SK-N-SH (cell line): ENCODE measurements at regions not wholly inside any gene's neighbourhood (a gene's known extent, or its start where the extent isn't known, plus 50 kb on each side); places are given as distances from the start of the nearest gene placed in this dataset.

Experiments used
- CTCF ChIA-PET: fragments of 300-600, 350-600 bp; formaldehyde crosslinking; extraction: SDS; loops from one replicate; lab custom pipeline; 2021; lab: Yijun Ruan, JAX
- POLR2A ChIA-PET: fragments of 350-600 bp; sonication (Branson Sonifier 250); formaldehyde crosslinking; extraction: SDS; loops from one replicate; lab custom pipeline; 2020; ENCODE audit warnings: antibody characterized with exemption, inconsistent platforms; lab: Yijun Ruan, JAX
- DNase-seq: peaks from one replicate; pipeline ENCODE4 v3.0.0; 2012
- H2AFZ ChIP-seq: fragments of 200-600 bp; sonication (generic); 2 replicates; pipeline ENCODE4 v1.8.1; 2016; ENCODE audit warnings: antibody characterized with exemption, mild to moderate bottlenecking, low read depth
- H3F3A ChIP-seq: fragments of 200-600 bp; sonication (generic); replicated peaks from 2 replicates; pipeline ENCODE3; 2016; ENCODE audit warnings: antibody characterized with exemption, mild to moderate bottlenecking; ENCODE audit not compliant: insufficient read depth
- H3K27ac ChIP-seq, 2 experiments: fragments of 200-500 bp in 1 of 2; fragments of 200-600 bp in 1 of 2; sonication (Bioruptor generic) in 1 of 2; sonication (generic), shearing (Covaris generic) in 1 of 2; 2 replicates each; pipeline versions ENCODE4 v1.5.1 to v1.6.1; 2014 to 2016; ENCODE audit warnings: low read depth in 2 of 2, inconsistent platforms in 1 of 2, low read length in 1 of 2, mild to moderate bottlenecking in 1 of 2, mixed read lengths in 1 of 2
- H3K27me3 ChIP-seq: fragments of 200-600 bp; sonication (generic), shearing (Covaris generic); 2 replicates; pipeline ENCODE4 v1.6.1; 2016; ENCODE audit warnings: mixed run types; ENCODE audit not compliant: insufficient read depth
- H3K36me3 ChIP-seq, 2 experiments: fragments of 200-500 bp in 1 of 2; fragments of 200-600 bp in 1 of 2; sonication (Bioruptor generic) in 1 of 2; sonication (generic) in 1 of 2; replicated peaks in 1 of 2; 2 replicates each; pipeline versions ENCODE3 to v1.5.1; 2014 to 2016; ENCODE audit warnings: low read length in 1 of 2, mild to moderate bottlenecking in 1 of 2; ENCODE audit not compliant: insufficient read depth in 2 of 2, control insufficient read depth in 1 of 2
- H3K4me1 ChIP-seq, 2 experiments: fragments of 200-500 bp in 1 of 2; fragments of 200-600 bp in 1 of 2; sonication (Bioruptor generic) in 1 of 2; sonication (generic), shearing (Covaris generic) in 1 of 2; 2 replicates each; pipeline versions ENCODE4 v1.5.1 to v1.6.1; 2014 to 2016; ENCODE audit warnings: low read depth in 1 of 2, low read length in 1 of 2, mixed run types in 1 of 2; ENCODE audit not compliant: insufficient read depth in 2 of 2, control insufficient read depth in 1 of 2
- H3K4me2 ChIP-seq: fragments of 200-600 bp; sonication (generic), shearing (Covaris generic); 2 replicates; pipeline ENCODE4 v1.6.1; 2017; ENCODE audit warnings: mixed run types
- H3K4me3 ChIP-seq, 2 experiments: fragments of 200-500 bp in 1 of 2; fragments of 200-600 bp in 1 of 2; sonication (Bioruptor generic) in 1 of 2; sonication (generic), shearing (Covaris generic) in 1 of 2; 2 replicates each; pipeline versions ENCODE4 v1.5.1 to v1.8.1; 2014 to 2016; ENCODE audit warnings: low read depth in 2 of 2, inconsistent platforms in 1 of 2, low read length in 1 of 2, mild to moderate bottlenecking in 1 of 2, mixed read lengths in 1 of 2, moderate library complexity in 1 of 2
- H3K79me2 ChIP-seq: fragments of 200-600 bp; sonication (generic); 2 replicates; pipeline ENCODE4 v1.8.1; 2017; ENCODE audit warnings: mild to moderate bottlenecking; ENCODE audit not compliant: insufficient read depth
- H3K9ac ChIP-seq: fragments of 200-600 bp; sonication (generic); 2 replicates; pipeline ENCODE4 v1.6.1; 2017; ENCODE audit warnings: mixed run types
- H3K9me2 ChIP-seq: fragments of 200-600 bp; sonication (generic); 2 replicates; pipeline ENCODE4 v1.6.1; 2017; ENCODE audit warnings: mixed run types
- H3K9me3 ChIP-seq: fragments of 200-600 bp; sonication (generic); 2 replicates; pipeline ENCODE4 v1.6.1; 2017; ENCODE audit warnings: mixed run types, mild to moderate bottlenecking, moderate library complexity
- H4K20me1 ChIP-seq: fragments of 200-600 bp; sonication (generic); 2 replicates; pipeline ENCODE4 v1.6.1; 2017; ENCODE audit warnings: mild to moderate bottlenecking, mixed run types; ENCODE audit not compliant: insufficient read depth
- CHD2 ChIP-seq: fragments of 150-350 bp; IDR thresholded peaks from 2 replicates; pipeline ENCODE4 v1.6.1; 2018; ENCODE audit warnings: low read length; ENCODE audit not compliant: partially characterized antibody
- EP300 ChIP-seq, 2 experiments: IDR thresholded peaks; 2 replicates each; pipeline versions ENCODE4 v1.4.0 to v1.6.1; 2012; ENCODE audit warnings: borderline replicate concordance in 1 of 2, low read depth in 1 of 2, low read length in 1 of 2
- FOSL2 ChIP-seq: IDR thresholded peaks from 2 replicates; pipeline ENCODE4 v1.4.0; 2012; ENCODE audit warnings: low read depth, mild to moderate bottlenecking, moderate library complexity, borderline replicate concordance
- FOXJ3 ChIP-seq: sonication (generic); formaldehyde crosslinking; IDR thresholded peaks from 2 replicates; pipeline ENCODE4 v1.5.1; 2020; ENCODE audit warnings: mild to moderate bottlenecking, missing genetic modification reagents
- JUND ChIP-seq: IDR thresholded peaks from 2 replicates; pipeline ENCODE4 v1.4.0; 2012
- MEF2A ChIP-seq: IDR thresholded peaks from 2 replicates; pipeline ENCODE4 v1.4.0; 2012; ENCODE audit warnings: low read depth, borderline replicate concordance
- MXI1 ChIP-seq: IDR thresholded peaks from 2 replicates; pipeline ENCODE4 v1.6.1; 2012; ENCODE audit warnings: mild to moderate bottlenecking, low read depth, low read length, improper control_type of control experiment
- POLR2AphosphoS5 ChIP-seq: IDR thresholded peaks from 2 replicates; pipeline ENCODE4 v1.6.1; 2012; ENCODE audit warnings: low read depth, low read length
- RAD21 ChIP-seq: IDR thresholded peaks from 2 replicates; pipeline ENCODE4 v1.6.1; 2012; ENCODE audit warnings: mild to moderate bottlenecking, low read length
- RCOR1 ChIP-seq: fragments of 150-350 bp; IDR thresholded peaks from 2 replicates; pipeline ENCODE4 v1.6.1; 2017; ENCODE audit warnings: antibody characterized with exemption, low read length
- SIN3A ChIP-seq: IDR thresholded peaks from 2 replicates; pipeline ENCODE4 v1.6.1; 2012; ENCODE audit warnings: low read depth, mild to moderate bottlenecking, low read length, moderate library complexity, borderline replicate concordance
- TEAD4 ChIP-seq: IDR thresholded peaks from 2 replicates; pipeline ENCODE4 v1.4.0; 2012; ENCODE audit warnings: mild to moderate bottlenecking, borderline replicate concordance; ENCODE audit not compliant: insufficient read depth
- WGBS: methylation state at CpG from one replicate; pipeline ENCODE4 v1.1.6; 2017; ENCODE audit warnings: low lambda C conversion rate; 5-methylcytosine and 5-hydroxymethylcytosine counted together
- TF ChIP-seq, protein P1 (sequence below): IDR thresholded peaks from 2 replicates; pipeline ENCODE4; 2012
- TF ChIP-seq, protein P2 (sequence below): IDR thresholded peaks from 2 replicates; pipeline ENCODE4 v1.4.0; 2012; ENCODE audit warnings: low read depth, borderline replicate concordance
- TF ChIP-seq, protein P3 (sequence below): IDR thresholded peaks from 2 replicates; pipeline ENCODE4 v1.4.0; 2012; ENCODE audit warnings: low read depth
- TF ChIP-seq, protein P4 (sequence below): IDR thresholded peaks from 2 replicates; pipeline ENCODE4 v1.4.0; 2012; ENCODE audit warnings: low read depth, borderline replicate concordance

DNA sequence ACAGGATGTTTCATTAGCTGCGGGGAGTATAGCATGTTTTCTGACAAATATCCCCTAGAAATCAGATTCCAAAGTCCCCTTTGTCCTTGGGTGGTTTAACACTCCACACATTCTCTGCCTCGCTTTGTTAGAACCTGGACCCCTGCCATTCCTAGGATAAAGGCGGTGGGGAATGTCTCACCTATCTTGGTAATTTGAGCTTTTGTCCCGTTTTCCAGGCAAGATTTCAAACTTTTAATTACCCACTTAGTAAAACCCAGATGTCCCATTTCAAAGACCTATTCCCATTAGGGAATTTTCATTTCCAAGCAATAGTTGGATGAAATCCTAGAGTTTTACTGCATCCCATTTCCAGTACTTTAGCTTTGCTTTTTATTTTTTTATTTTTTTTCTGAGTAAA is 501.0 kb upstream of the MAP3K7 start:
- no peak overlapping the region for H3K27ac ChIP-seq
- no peak for DNase-seq
- H3K27me3 ChIP-seq = no peaks in the 10 kb centered on the region
- no peak for TF ChIP-seq EP300 (IDR thresholded peaks at IDR 0.05; ENCODE audit: borderline replicate concordance in 1 of 2, low read depth in 1 of 2, low read length in 1 of 2)
- no peak for TF ChIP-seq RAD21
- no peak for TF ChIP-seq MXI1
- TF ChIP-seq RCOR1 = no peak
- TF ChIP-seq, protein P1, sequence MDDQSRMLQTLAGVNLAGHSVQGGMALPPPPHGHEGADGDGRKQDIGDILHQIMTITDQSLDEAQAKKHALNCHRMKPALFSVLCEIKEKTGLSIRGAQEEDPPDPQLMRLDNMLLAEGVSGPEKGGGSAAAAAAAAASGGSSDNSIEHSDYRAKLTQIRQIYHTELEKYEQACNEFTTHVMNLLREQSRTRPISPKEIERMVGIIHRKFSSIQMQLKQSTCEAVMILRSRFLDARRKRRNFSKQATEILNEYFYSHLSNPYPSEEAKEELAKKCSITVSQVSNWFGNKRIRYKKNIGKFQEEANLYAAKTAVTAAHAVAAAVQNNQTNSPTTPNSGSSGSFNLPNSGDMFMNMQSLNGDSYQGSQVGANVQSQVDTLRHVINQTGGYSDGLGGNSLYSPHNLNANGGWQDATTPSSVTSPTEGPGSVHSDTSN = no peak
- no peak for TF ChIP-seq CHD2
- TF ChIP-seq POLR2AphosphoS5 = no peak
- TF ChIP-seq FOXJ3 = no peak
- TF ChIP-seq, protein P2, sequence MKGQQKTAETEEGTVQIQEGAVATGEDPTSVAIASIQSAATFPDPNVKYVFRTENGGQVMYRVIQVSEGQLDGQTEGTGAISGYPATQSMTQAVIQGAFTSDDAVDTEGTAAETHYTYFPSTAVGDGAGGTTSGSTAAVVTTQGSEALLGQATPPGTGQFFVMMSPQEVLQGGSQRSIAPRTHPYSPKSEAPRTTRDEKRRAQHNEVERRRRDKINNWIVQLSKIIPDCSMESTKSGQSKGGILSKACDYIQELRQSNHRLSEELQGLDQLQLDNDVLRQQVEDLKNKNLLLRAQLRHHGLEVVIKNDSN = no peak
- TF ChIP-seq TEAD4 = no peak
- TF ChIP-seq, protein P3, sequence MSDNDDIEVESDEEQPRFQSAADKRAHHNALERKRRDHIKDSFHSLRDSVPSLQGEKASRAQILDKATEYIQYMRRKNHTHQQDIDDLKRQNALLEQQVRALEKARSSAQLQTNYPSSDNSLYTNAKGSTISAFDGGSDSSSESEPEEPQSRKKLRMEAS = no peak
- TF ChIP-seq FOSL2 = no peak
- H3K4me1 ChIP-seq = no peaks in the 10 kb centered on the region; a peak in 1 of 4 replicates
- H3K9me2 ChIP-seq = no peaks in the 10 kb centered on the region
- H3K9ac ChIP-seq = no peak overlapping the region
- no peaks in the 10 kb centered on the region for H3K9me3 ChIP-seq
- WGBS = 20% methylated on average over 4 of the region's 4 CpGs
- H3F3A ChIP-seq = no peaks in the 10 kb centered on the region
- POLR2A ChIA-PET = no interaction called here
- H3K36me3 ChIP-seq = no peaks in the 10 kb centered on the region
- no peaks in the 10 kb centered on the region for H3K79me2 ChIP-seq
- H3K4me3 ChIP-seq = no peak overlapping the region
- H2AFZ ChIP-seq = no peak overlapping the region
- H4K20me1 ChIP-seq = no peaks in the 10 kb centered on the region
- CTCF ChIA-PET = interaction anchor here (1.0 kb wide), 1 partner anchor 11 kb away, joined by 3 read pairs; no protein-coding TSS in a partner anchor
- no peak overlapping the region for H3K4me2 ChIP-seq

DNA sequence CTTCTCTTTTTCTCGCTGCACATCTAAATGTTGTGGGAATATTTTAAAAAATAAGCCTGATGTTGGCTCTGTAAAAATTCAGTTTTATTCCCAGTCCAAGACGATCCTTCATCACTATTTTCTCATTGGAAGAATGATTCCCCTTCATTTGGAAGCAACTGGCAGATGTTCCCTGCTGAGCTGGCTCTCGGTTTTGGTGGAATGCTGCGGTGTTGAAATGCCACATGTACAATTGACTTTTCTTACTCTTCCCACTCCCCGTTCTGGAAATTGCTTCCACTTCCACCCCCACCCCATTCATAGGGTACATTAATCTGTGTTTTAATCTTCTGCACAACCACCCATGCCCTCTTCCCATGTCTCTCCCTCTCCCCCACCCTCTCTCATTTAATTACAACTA is 496.3 kb upstream of the MAP3K7 start:
- no peaks in the 10 kb centered on the region for H3K9me3 ChIP-seq
- H3K4me1 ChIP-seq = no peaks in the 10 kb centered on the region; a peak in 1 of 4 replicates
- no peaks in the 10 kb centered on the region for H3K9me2 ChIP-seq
- no peak overlapping the region for H3K27ac ChIP-seq
- H3K9ac ChIP-seq = no peak overlapping the region
- H2AFZ ChIP-seq = no peak overlapping the region
- ChIA-PET POLR2A (no interaction called here), CTCF (interaction anchor here (0.6 to 1.3 kb wide), 2 partner anchors 28 to 478 kb away, joined by 3 read pairs; no protein-coding TSS in a partner anchor)
- WGBS = 36% methylated on average over 5 of the region's 5 CpGs
- H3K4me2 ChIP-seq = no peak overlapping the region
- H3K4me3 ChIP-seq = no peak overlapping the region
- H3K36me3 ChIP-seq = no peaks in the 10 kb centered on the region
- H4K20me1 ChIP-seq = no peaks in the 10 kb centered on the region
- H3F3A ChIP-seq = no peaks in the 10 kb centered on the region
- TF ChIP-seq RAD21 (no peak), MEF2A (no peak), TEAD4 (no peak), MXI1 (no peak), SIN3A (no peak), JUND (no peak), FOSL2 (no peak), EP300 (IDR thresholded peaks at IDR 0.05; ENCODE audit: borderline replicate concordance in 1 of 2, low read depth in 1 of 2, low read length in 1 of 2) (no peak)
- TF ChIP-seq, protein P4, sequence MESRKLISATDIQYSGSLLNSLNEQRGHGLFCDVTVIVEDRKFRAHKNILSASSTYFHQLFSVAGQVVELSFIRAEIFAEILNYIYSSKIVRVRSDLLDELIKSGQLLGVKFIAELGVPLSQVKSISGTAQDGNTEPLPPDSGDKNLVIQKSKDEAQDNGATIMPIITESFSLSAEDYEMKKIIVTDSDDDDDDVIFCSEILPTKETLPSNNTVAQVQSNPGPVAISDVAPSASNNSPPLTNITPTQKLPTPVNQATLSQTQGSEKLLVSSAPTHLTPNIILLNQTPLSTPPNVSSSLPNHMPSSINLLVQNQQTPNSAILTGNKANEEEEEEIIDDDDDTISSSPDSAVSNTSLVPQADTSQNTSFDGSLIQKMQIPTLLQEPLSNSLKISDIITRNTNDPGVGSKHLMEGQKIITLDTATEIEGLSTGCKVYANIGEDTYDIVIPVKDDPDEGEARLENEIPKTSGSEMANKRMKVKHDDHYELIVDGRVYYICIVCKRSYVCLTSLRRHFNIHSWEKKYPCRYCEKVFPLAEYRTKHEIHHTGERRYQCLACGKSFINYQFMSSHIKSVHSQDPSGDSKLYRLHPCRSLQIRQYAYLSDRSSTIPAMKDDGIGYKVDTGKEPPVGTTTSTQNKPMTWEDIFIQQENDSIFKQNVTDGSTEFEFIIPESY = no peak
- no peaks in the 10 kb centered on the region; the same call in 1 of the 2 replicates for H3K27me3 ChIP-seq
- H3K79me2 ChIP-seq = no peaks in the 10 kb centered on the region
- no peak for DNase-seq
